HG03060 (cell line): ENCODE measurements at regions not wholly inside any gene's neighbourhood (a gene's known extent, or its start where the extent isn't known, plus 50 kb on each side); places are given as distances from the start of the nearest gene placed in this dataset.

Experiments used
- ATAC-seq: cut with Tn5 transposase; IDR thresholded peaks from one replicate; pipeline ENCODE4 v1.9.1; 2021; ENCODE audit warnings: low read depth, moderate number of reproducible peaks; ENCODE audit not compliant: unreplicated experiment

DNA sequence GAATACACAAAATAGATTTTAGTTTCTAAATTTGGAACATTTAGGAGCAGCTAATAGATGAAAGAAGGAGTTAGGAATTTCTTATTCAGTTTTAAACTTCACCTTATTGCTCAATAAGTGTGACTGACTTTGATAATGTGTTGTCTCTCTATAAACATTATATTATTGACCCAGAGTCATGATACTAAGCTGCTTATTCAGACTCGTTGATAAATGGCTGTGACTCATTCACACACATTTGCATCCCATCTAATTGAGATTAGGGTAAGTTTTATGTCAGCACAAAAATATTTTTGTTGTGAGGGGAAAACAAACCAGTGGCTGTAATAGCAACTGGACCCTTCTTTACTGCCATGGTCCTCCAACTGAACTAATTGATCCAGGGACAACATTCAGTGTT, 137.6 kb downstream of the GOLIM4 start:
- ATAC-seq: no peak

DNA sequence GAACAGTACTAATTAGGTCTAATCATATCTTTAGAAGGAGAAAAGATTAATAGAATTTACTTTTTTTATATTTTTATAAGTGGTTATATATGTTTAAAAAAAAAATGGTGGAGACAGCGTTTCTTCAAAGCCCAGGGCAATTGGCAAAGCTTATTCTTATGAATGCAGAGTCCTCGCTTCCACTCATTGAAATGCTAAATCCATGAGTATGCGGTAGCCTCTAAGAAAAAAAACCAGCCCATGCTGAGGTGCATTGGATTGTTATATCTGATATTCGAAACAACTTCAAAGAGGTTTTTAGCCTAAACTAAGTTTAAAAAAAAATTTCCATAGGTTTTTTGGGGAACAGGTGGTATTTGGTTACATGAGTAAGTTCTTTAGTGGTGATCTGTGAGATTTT, 142.8 kb downstream of the GOLIM4 start:
- no peak for ATAC-seq

DNA sequence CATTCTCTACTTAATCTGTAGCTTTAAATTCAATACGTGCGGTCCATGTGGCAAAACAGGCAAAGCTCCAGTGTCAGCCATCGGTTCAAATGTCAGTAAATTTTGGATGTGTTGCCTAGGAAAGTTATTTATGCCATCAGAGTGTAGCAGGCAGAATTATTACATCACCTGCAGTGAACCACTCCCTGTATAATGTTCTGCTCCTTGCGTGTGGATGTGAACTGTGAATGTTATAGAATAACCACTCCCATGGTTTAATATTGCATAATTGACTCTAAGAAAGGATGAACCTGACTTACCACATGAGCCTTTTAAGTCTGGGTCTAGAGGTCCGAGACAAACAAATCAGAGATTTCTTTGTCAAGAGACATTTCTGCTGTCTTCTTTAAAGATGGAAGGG, 145.5 kb downstream of the GOLIM4 start:
- ATAC-seq: no peak

DNA sequence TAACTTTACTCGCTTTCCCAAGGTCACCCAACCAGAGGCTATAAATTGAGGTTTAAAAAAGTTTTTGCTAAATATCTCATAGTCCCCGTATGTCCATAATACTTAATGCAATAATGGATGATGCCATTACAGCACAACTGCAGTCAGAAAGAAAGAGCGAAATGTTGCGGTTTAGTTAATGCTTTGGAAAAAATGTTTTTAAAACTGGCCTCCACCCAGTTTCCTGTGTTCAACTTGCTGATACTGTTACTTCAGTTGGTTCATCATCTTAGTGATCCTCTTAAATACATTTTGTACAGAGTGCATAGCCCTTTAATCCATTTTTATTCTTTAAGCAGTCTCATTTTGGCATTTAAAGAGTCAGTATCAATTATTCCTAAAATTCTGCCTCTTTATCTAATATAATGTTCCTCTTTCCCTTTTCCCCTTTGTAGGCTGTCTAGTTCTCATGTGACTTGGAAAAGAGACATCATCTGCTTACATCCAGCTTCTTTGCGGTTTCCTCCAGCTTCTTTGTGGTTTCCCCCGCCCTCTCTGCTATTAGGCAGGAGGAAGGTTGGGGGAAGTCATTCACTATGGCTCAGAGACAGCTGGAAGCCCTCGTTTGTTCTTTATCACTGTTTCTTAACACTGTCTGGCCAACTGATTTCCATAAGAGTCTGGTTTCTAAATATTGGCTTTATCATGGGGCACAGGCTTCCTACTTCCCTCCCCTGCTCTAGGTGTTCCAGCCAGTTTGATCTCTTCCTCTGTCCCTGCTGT, 154.3 kb downstream of the GOLIM4 start:
- no peak for ATAC-seq

DNA sequence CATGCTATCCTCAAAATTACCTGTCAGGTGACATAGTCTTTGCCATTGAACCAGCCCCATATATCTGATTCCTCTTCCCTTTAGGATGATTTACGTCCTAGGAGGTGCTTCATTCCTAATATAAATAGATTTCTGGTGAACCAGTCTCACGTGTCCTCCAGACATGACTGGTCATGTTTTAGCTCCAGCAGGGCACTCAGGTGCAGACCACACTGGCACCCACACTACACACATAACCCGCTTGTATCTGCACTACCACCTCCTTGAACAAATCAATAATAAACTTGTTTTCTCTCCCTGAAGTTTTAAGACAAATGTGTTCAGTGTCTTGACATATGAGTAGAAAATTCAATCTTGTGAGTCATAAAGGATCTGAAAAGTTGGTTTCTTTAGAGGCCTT, 155.5 kb downstream of the GOLIM4 start:
- no peak for ATAC-seq

DNA sequence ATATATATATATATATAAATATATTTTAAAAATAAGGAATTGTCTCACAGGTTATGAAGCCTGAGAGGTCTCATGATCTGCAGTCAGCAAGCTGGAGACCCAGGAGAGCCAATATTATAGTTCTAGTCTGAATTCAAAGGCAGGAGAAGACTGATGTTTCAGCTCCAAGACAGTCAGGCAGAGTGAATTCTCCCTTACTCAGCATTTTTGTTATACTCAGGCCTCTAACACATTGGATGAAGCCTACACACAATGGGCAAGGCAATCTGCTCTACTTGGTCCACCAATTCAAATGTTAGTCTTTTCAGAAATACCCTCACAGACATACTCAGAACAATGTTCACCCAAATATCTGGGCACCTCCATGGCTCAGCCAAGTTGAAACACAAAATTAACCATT, 157.2 kb downstream of the GOLIM4 start:
- no peak for ATAC-seq

DNA sequence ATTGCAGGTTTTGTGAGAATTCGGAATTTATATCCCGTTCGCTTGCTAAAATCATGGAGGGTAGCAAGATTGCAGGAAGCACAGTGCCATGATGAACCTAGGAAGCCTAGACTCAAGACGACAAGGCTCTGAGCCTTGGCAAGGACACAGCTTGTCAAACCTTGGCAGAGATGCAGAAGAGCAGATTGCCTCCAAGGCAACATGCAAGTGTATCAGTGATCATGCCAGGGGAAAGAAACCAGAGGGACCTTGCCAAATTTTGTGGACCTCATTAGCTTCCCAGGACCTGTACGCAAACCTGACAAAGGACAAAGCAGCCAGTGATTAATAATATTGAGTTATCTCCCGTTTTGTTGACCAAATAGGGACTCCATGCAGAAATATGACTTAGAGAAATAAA, 159.7 kb downstream of the GOLIM4 start:
- no peak for ATAC-seq

DNA sequence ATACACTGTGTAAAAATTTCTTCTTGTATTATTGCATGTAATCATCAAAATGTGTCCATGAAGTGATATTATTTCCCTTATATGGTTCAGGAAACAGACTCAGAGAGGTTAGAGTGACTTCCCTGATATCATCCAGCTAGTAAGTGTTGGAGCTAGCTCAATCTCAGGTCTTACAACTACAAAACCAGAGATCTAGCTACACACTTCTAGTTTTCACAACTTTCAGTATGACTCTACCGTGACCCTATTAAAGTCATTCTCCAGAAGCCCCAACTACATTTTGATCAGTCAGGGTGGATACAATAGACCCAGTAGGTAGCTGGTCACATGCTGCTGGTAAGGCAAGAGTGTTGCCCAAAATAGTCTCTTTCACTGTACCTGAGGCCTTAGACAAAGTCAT, 165.3 kb downstream of the GOLIM4 start:
- peak; percentile 43 for ATAC-seq

DNA sequence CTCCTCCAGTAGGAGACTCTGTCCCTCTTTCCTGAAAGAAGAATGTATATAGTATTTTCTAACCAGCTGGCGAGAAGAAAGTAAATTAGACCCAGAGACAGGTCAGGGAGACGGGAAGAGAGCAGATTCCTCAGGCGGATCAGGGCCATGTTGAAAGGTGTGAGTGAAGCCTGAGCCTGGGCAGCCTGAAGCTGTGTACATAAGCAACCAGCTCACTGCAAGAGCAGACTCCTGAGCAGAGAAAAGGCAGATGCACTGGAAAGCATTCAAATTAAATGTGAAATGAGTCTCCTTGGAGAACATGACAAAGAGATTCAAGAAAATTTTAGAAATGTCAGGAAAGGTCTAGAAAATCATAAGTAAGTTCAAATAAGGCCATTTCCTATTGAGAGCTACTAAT, 165.8 kb downstream of the GOLIM4 start:
- ATAC-seq: no peak

DNA sequence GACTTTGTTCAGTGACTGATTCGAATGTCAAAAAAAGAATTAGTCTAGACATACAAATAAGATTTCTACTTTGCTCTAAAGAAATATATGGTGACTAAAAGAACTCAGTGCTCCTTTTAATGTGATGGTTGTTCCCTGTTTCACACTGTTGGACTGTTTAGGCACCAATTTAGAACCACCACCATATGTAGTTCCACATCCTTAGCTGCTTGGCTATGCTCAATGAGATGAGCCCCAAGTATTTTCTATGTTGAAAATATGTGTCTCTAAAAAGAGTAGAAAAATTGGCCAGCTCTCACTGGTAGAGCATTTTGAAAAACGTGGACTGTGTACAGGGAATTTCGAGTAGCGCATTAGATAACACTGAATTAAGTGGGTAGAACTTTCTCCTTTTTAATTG, 167.3 kb downstream of the GOLIM4 start:
- ATAC-seq: no peak

DNA sequence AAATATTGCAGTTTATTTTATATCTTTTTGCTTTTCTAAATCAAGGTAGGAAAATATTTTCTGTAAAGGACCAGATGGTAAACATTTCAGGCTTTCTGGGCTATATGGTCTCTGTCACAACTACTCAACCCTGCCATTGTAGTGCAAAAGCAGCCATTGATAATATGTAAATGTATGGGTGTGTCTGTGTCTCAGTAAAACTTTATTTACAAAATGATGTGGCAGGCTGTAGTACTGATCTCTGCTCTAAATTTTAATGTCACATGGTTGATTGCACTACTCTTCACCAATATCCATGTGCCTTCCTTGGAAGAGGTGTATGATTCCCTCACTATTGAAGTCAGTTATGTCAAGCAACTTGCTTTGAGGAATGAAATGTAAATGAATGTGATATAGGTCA, 175.0 kb downstream of the GOLIM4 start:
- no peak for ATAC-seq

DNA sequence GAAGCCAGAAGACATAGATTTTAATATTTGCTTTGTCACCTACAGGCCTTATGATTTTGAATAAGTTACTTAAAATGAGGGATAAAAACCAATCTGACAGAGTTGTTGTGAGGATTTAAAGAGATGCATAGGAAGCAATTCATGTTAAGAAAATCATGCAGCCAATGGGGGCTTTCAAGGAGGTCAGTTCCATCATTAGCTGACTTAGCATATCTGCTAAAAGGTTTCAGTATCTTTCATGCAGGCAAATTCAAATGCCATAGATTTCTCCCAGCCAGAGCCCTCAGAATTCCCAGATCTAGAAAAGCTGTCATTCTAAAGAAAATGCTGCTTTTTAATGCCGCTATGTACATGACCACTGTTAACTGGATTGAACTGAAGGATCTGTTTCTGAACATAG, 176.1 kb downstream of the GOLIM4 start:
- ATAC-seq: no peak

DNA sequence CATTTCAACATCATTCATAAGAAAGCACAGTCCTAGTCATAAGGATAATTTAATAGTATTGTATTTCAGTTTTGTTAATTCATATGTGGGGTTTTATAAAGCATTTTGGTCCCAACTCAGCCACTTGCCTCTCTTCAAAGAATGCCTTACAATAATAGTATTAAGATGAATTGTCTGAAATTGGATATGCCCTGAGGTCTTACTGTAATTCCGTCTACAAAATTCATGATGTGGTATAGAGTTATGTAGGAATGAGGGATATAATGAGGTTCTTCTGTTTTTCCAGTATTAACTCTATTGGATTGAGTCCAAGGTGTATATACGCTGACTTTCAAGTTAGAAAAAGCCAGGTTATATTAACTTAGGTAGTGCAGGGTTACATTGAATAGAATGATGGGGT, 177.0 kb downstream of the GOLIM4 start:
- ATAC-seq: no peak

DNA sequence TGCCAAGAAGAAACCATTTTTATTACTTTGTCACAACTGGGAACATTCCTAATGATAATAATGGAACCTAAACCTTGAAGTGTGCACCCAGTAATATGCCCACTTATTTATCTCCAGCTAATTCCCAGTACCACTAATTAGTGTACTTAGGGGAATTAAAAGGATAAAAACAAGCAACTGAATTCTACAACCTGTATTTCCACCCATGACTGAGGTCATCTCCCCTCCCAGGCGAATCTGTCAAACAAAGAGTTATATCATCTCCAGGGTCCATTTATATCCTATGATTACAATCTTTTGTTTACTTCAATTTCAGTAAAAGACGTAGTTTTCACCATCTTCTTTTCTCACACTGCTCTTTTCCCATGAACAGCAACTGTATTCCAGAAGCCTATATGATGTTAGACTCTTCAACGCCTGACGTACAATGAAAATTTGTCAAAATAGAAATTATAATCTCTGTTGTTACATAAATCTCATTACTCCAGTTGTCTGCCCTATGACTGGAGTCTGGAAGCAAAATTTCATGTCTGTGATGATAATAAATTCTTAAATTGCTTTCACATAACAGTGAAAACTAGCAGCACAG, 177.6 kb downstream of the GOLIM4 start:
- no peak for ATAC-seq

DNA sequence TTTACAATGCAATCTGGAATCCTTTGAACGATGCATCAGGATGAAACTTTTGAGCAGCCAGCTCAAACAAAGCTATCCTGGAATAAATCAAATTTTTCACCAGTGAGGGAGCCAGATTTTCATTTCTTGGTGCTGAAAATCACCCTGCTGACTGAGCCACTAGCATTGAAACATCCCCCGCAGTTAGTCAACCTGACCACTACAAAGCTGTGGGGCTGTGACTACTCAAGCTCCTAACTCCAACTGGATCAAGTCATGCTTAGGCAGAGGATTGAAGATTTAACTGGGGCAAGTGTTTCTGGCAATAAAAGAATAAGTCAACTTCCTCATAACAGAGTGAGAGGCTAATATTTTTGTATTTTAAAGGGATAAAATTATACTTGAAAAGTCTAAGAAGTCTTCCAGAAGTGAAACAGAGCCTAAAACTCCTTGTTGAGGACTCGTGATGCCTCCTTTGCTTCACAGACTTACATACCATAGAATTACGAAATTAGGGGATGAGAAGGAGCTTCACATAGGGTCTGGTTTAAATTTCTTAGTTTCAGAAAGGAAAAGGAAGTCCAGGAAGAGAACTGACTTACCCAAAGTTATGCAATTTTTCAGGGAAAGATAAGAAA, 177.8 kb downstream of the SERPINI1 start:
- no peak for ATAC-seq

DNA sequence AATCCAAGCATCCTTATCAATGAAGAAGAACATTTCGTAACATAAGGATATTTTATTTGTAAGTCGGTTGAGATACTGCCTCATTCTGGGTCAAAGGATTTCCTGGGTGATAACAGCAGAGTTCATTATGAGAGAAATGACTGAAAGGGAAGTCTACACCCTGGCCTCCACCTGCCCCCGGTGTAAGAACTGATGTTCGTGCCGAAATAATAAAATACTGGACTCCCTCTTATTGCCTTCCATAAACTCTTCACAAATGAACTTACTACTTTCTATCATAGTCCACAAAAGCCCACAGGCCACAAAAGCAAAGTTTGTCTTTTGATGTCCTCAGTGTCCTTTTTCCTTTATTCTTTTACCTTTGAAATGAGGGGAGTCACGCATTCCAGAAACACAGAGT, 174.4 kb downstream of the SERPINI1 start:
- no peak for ATAC-seq

DNA sequence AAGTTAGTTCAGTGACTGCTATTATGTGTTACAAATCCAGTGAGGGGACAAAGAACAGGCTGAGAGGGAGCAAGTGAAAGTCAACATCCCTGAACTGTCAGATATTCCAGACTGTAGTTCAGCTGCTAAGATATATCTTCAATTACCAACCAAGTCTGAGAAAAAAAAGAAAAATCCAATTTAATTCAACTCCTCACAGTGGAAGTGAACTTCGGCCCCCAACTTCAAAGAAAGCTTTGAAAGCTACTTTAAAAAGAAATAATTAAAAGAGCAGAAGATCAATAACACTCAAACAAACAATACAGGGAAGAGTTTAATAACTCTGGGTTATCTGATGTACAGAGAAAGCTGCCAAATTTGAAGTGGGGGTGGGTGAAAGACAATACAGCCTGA, 174.0 kb downstream of the SERPINI1 start:
- ATAC-seq: no peak

DNA sequence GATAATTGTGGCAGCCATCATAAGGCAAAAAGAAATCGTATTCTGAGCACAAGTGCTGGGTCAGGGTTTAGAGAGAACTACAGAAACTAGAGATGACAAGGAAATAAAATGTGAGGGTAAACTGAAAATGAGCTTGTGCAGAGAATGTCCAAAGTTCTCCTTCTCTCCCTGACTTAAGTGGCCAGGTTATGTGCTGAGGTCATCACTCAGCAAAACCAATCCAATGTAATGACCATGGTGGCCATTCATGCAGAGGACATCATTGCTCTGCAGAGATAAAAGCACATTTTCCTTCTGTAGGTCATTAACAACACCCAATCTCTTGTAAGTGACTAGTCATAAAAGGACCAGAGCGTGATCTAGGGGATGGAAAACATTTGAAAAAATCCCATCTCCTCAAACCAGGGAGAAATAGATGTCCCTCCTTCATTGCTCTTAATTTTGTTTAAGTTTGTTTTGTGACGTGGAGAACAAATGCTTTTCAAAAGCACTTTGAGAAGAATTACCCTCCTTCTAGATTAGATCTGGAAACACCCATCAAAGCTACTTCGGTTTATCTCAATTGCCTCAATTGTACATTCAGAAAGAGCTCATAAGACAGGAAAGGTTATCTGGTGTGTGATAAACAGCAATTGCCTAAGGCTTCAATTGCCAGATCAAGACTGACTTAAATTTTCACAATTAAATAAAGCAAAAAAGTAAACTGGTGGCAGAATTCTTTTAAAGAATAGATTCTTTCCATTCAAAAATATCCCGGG, 173.4 kb downstream of the SERPINI1 start:
- no peak for ATAC-seq

DNA sequence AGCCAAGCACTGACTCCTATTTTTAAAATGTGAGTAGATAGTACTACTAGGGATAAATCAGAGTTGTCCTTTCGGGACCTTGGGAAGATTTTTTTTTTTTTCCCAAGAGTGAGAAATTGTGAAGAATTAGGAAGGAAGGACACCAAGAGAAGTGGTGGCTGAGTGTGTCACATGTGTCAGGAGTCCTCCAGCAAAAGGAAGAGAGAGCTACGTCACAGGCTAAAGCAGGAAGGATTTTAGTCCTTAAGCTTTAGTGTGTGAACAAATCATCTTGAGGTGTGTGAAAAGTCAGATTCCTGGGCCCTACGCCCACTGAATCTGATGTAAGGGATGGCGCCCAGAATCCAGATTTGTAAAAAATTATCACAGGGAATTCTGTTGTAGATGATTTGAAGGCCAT, 172.7 kb downstream of the SERPINI1 start:
- no peak for ATAC-seq

DNA sequence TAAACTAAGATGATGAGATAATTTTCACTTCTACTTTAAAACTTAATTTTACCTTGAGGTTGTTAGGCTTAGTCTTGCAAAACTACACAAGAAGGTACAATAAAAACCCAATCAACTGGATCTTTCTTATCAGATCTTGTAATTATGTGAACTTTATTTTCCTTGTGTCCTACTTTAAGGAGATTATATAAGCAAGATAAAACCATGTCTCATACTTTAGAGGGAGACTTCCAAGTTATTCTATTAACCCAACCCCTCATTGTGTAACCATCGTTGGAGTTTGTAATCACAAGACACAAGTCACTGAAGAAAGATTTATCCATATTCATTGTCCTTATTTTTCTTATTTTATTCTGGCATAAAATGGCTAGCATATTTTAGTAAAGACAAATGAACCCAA, 165.6 kb downstream of the SERPINI1 start:
- ATAC-seq: no peak

DNA sequence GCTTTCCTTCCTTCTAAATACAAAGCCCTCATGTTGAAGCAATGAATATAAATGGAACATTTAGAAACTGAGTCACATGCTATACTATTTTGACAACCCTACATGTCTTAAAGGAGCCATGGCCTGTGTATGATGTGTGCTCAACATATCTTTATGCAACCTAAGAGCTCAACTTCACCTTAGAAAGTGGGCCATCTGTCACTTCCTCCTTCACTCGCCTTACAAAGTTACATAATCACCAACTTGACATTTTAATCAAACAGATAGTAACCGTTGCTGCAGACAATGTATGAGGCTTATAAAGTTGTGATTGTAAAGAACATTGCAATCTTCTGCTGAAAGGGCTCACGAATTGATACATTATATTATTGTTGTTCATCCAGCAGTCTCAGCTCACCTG, 163.6 kb downstream of the SERPINI1 start:
- ATAC-seq: no peak
